Astrocyte (in vitro differentiated cells and primary cell): ENCODE measurements at regions not wholly inside any gene's neighbourhood (a gene's known extent, or its start where the extent isn't known, plus 50 kb on each side); places are given as distances from the start of the nearest gene placed in this dataset.

Experiments used
- CTCF ChIP-seq: IDR thresholded peaks from 2 replicates; pipeline ENCODE4 v1.5.1; 2011; ENCODE audit warnings: low read depth, mild to moderate bottlenecking, inconsistent platforms, low read length, moderate library complexity; ENCODE audit not compliant: insufficient read depth
- EZH2 ChIP-seq: IDR thresholded peaks from 2 replicates; pipeline ENCODE4 v1.6.1; 2012; ENCODE audit warnings: mild to moderate bottlenecking, low read length, inconsistent platforms; ENCODE audit not compliant: insufficient read depth

GRCh38 chr1:182304627-182305026 lies 87.0 kb downstream of the GLUL start:
- TF ChIP-seq CTCF (no peak), EZH2 (no peak)
